ENCODE measurements at regions not wholly inside any gene's neighbourhood (a gene's known extent, or its start where the extent isn't known, plus 50 kb on each side); places are given as distances from the start of the nearest gene placed in this dataset.

- ChIA-PET CTCF (interaction anchor here (0.7 to 1.2 kb wide), 3 partner anchors 19 to 59 kb away, joined by 3 read pairs; no protein-coding TSS in a partner anchor), POLR2A (no interaction called here)
- Histone ChIP-seq H3K4me3 (ENCODE audit: control insufficient read depth in 1 of 7, extremely low read depth in 1 of 7, insufficient read depth in 4 of 7, low read depth in 2 of 7, low read length in 6 of 7) (no peak overlapping the region), H3K36me3 (ENCODE audit: control insufficient read depth in 4 of 4, insufficient read depth in 4 of 4, low read length in 3 of 4) (no peaks in the 10 kb centered on the region), H3K4me1 (ENCODE audit: control extremely low read depth in 1 of 4, control insufficient read depth in 4 of 4, insufficient read depth in 4 of 4, low read length in 3 of 4) (peaks cover 0 to 7% (median 5%) of the 10 kb centered on the region in 4 experiments), H3K27me3 (replicated peaks in 2 of 5; ENCODE audit: control insufficient read depth in 4 of 5, insufficient read depth in 5 of 5, low read length in 4 of 5) (no peaks in the 10 kb centered on the region), H3K27ac (ENCODE audit: insufficient read depth in 1 of 2, low read depth in 1 of 2, low read length in 2 of 2, poor library complexity in 1 of 2, severe bottlenecking in 2 of 2) (no peak overlapping the region), H3K9me3 (ENCODE audit: control extremely low read depth in 1 of 5, control insufficient read depth in 4 of 5, insufficient read depth in 2 of 5, low read depth in 1 of 5, low read length in 4 of 5) (peaks cover 0 to 9% (median 0%) of the 10 kb centered on the region in 5 experiments)
- no CpG with 5 or more reads among the region's 2 CpGs for WGBS (ENCODE audit: insufficient coverage)
- peak; percentile 14 to 84 (median 75) for DNase-seq
These were observed 952.0 kb downstream of the SLITRK5 start for GRCh38 chr13:88623150-88623549.

- no peak for DNase-seq
- Histone ChIP-seq H3K4me1 (ENCODE audit: control extremely low read depth in 1 of 4, control insufficient read depth in 4 of 4, insufficient read depth in 4 of 4, low read length in 3 of 4) (peaks cover 0 to 7% (median 4%) of the 10 kb centered on the region in 4 experiments), H3K27ac (ENCODE audit: insufficient read depth in 1 of 2, low read depth in 1 of 2, low read length in 2 of 2, poor library complexity in 1 of 2, severe bottlenecking in 2 of 2) (no peak overlapping the region), H3K27me3 (replicated peaks in 2 of 5; ENCODE audit: control insufficient read depth in 4 of 5, insufficient read depth in 5 of 5, low read length in 4 of 5) (no peaks in the 10 kb centered on the region), H3K36me3 (ENCODE audit: control insufficient read depth in 4 of 4, insufficient read depth in 4 of 4, low read length in 3 of 4) (no peaks in the 10 kb centered on the region), H3K9me3 (ENCODE audit: control extremely low read depth in 1 of 5, control insufficient read depth in 4 of 5, insufficient read depth in 2 of 5, low read depth in 1 of 5, low read length in 4 of 5) (peaks cover 0 to 9% (median 0%) of the 10 kb centered on the region in 5 experiments), H3K4me3 (ENCODE audit: control insufficient read depth in 1 of 7, extremely low read depth in 1 of 7, insufficient read depth in 4 of 7, low read depth in 2 of 7, low read length in 6 of 7) (no peak overlapping the region)
- WGBS (ENCODE audit: insufficient coverage) = no CpG with 5 or more reads among the region's 3 CpGs
- CTCF ChIA-PET = interaction anchor here (0.5 kb wide), 1 partner anchor 27 kb away, joined by 3 read pairs; no protein-coding TSS in a partner anchor
- POLR2A ChIA-PET = no interaction called here
These were observed 955.9 kb downstream of the SLITRK5 start for GRCh38 chr13:88627071-88627470.

GRCh38 chr13:88628882-88629281 is 957.7 kb downstream of the SLITRK5 start:
- Histone ChIP-seq H3K27me3 (replicated peaks in 2 of 5; ENCODE audit: control insufficient read depth in 4 of 5, insufficient read depth in 5 of 5, low read length in 4 of 5) (no peaks in the 10 kb centered on the region), H3K4me3 (ENCODE audit: control insufficient read depth in 1 of 7, extremely low read depth in 1 of 7, insufficient read depth in 4 of 7, low read depth in 2 of 7, low read length in 6 of 7) (no peak overlapping the region), H3K36me3 (ENCODE audit: control insufficient read depth in 4 of 4, insufficient read depth in 4 of 4, low read length in 3 of 4) (no peaks in the 10 kb centered on the region), H3K9me3 (ENCODE audit: control extremely low read depth in 1 of 5, control insufficient read depth in 4 of 5, insufficient read depth in 2 of 5, low read depth in 1 of 5, low read length in 4 of 5) (peaks cover 0 to 5% (median 0%) of the 10 kb centered on the region in 5 experiments), H3K27ac (ENCODE audit: insufficient read depth in 1 of 2, low read depth in 1 of 2, low read length in 2 of 2, poor library complexity in 1 of 2, severe bottlenecking in 2 of 2) (no peak overlapping the region), H3K4me1 (ENCODE audit: control extremely low read depth in 1 of 4, control insufficient read depth in 4 of 4, insufficient read depth in 4 of 4, low read length in 3 of 4) (no peaks in the 10 kb centered on the region)
- no peak for DNase-seq
- ChIA-PET POLR2A (no interaction called here), CTCF (no interaction called here)
- WGBS (ENCODE audit: insufficient coverage) = no CpG with 5 or more reads among the region's 1 CpG

GRCh38 chr13:88637935-88638334 is 966.8 kb downstream of the SLITRK5 start:
- Histone ChIP-seq H3K36me3 (ENCODE audit: control insufficient read depth in 4 of 4, insufficient read depth in 4 of 4, low read length in 3 of 4) (no peaks in the 10 kb centered on the region), H3K27me3 (replicated peaks in 2 of 5; ENCODE audit: control insufficient read depth in 4 of 5, insufficient read depth in 5 of 5, low read length in 4 of 5) (no peaks in the 10 kb centered on the region), H3K4me1 (ENCODE audit: control extremely low read depth in 1 of 4, control insufficient read depth in 4 of 4, insufficient read depth in 4 of 4, low read length in 3 of 4) (no peaks in the 10 kb centered on the region), H3K9me3 (ENCODE audit: control extremely low read depth in 1 of 5, control insufficient read depth in 4 of 5, insufficient read depth in 2 of 5, low read depth in 1 of 5, low read length in 4 of 5) (peaks cover 0 to 3% (median 0%) of the 10 kb centered on the region in 5 experiments), H3K27ac (ENCODE audit: insufficient read depth in 1 of 2, low read depth in 1 of 2, low read length in 2 of 2, poor library complexity in 1 of 2, severe bottlenecking in 2 of 2) (no peak overlapping the region), H3K4me3 (ENCODE audit: control insufficient read depth in 1 of 7, extremely low read depth in 1 of 7, insufficient read depth in 4 of 7, low read depth in 2 of 7, low read length in 6 of 7) (no peak overlapping the region)
- ChIA-PET CTCF (no interaction called here), POLR2A (no interaction called here)
- no CpG with 5 or more reads among the region's 1 CpG for WGBS (ENCODE audit: insufficient coverage)
- DNase-seq = no peak

- Histone ChIP-seq H3K36me3 (ENCODE audit: control insufficient read depth in 4 of 4, insufficient read depth in 4 of 4, low read length in 3 of 4) (no peaks in the 10 kb centered on the region), H3K27ac (ENCODE audit: insufficient read depth in 1 of 2, low read depth in 1 of 2, low read length in 2 of 2, poor library complexity in 1 of 2, severe bottlenecking in 2 of 2) (no peak overlapping the region), H3K27me3 (replicated peaks in 2 of 5; ENCODE audit: control insufficient read depth in 4 of 5, insufficient read depth in 5 of 5, low read length in 4 of 5) (no peaks in the 10 kb centered on the region), H3K4me1 (ENCODE audit: control extremely low read depth in 1 of 4, control insufficient read depth in 4 of 4, insufficient read depth in 4 of 4, low read length in 3 of 4) (no peaks in the 10 kb centered on the region), H3K9me3 (ENCODE audit: control extremely low read depth in 1 of 5, control insufficient read depth in 4 of 5, insufficient read depth in 2 of 5, low read depth in 1 of 5, low read length in 4 of 5) (peaks cover 0 to 25% (median 11%) of the 10 kb centered on the region in 5 experiments), H3K4me3 (ENCODE audit: control insufficient read depth in 1 of 7, extremely low read depth in 1 of 7, insufficient read depth in 4 of 7, low read depth in 2 of 7, low read length in 6 of 7) (no peak overlapping the region)
- DNase-seq = peak in 1 of 3 donors; percentile 12
- POLR2A ChIA-PET = no interaction called here
- CTCF ChIA-PET = no interaction called here
- WGBS (ENCODE audit: insufficient coverage) = 100% methylated on average over 2 of the region's 2 CpGs
These were observed 972.1 kb downstream of the SLITRK5 start for GRCh38 chr13:88643233-88643632.

GRCh38 chr13:88648598-88649373 is 977.6 kb downstream of the SLITRK5 start:
- Histone ChIP-seq H3K27me3 (replicated peaks in 2 of 5; ENCODE audit: control insufficient read depth in 4 of 5, insufficient read depth in 5 of 5, low read length in 4 of 5) (no peaks in the 10 kb centered on the region), H3K4me3 (ENCODE audit: control insufficient read depth in 1 of 7, extremely low read depth in 1 of 7, insufficient read depth in 4 of 7, low read depth in 2 of 7, low read length in 6 of 7) (no peak overlapping the region), H3K36me3 (ENCODE audit: control insufficient read depth in 4 of 4, insufficient read depth in 4 of 4, low read length in 3 of 4) (no peaks in the 10 kb centered on the region), H3K4me1 (ENCODE audit: control extremely low read depth in 1 of 4, control insufficient read depth in 4 of 4, insufficient read depth in 4 of 4, low read length in 3 of 4) (no peaks in the 10 kb centered on the region), H3K9me3 (ENCODE audit: control extremely low read depth in 1 of 5, control insufficient read depth in 4 of 5, insufficient read depth in 2 of 5, low read depth in 1 of 5, low read length in 4 of 5) (peaks cover 0 to 20% (median 5%) of the 10 kb centered on the region in 5 experiments), H3K27ac (ENCODE audit: insufficient read depth in 1 of 2, low read depth in 1 of 2, low read length in 2 of 2, poor library complexity in 1 of 2, severe bottlenecking in 2 of 2) (no peak overlapping the region)
- POLR2A ChIA-PET = no interaction called here
- CTCF ChIA-PET = interaction anchor here (1.4 kb wide), 1 partner anchor 333 kb away, joined by 3 read pairs; no protein-coding TSS in a partner anchor
- 100% methylated on average over 1 of the region's 2 CpGs for WGBS (ENCODE audit: insufficient coverage)
- DNase-seq = peak; percentile 10 to 47 (median 47)

- peaks cover 0 to 14% (median 4%) of the 10 kb centered on the region in 5 experiments for H3K9me3 ChIP-seq (ENCODE audit: control extremely low read depth in 1 of 5, control insufficient read depth in 4 of 5, insufficient read depth in 2 of 5, low read depth in 1 of 5, low read length in 4 of 5)
- H3K27ac ChIP-seq (ENCODE audit: insufficient read depth in 1 of 2, low read depth in 1 of 2, low read length in 2 of 2, poor library complexity in 1 of 2, severe bottlenecking in 2 of 2) = no peak overlapping the region
- no peaks in the 10 kb centered on the region for H3K4me1 ChIP-seq (ENCODE audit: control extremely low read depth in 1 of 4, control insufficient read depth in 4 of 4, insufficient read depth in 4 of 4, low read length in 3 of 4)
- DNase-seq = peak in 1 of 3 donors; percentile 34
- no peaks in the 10 kb centered on the region for H3K27me3 ChIP-seq (replicated peaks in 2 of 5; ENCODE audit: control insufficient read depth in 4 of 5, insufficient read depth in 5 of 5, low read length in 4 of 5)
- H3K4me3 ChIP-seq (ENCODE audit: control insufficient read depth in 1 of 7, extremely low read depth in 1 of 7, insufficient read depth in 4 of 7, low read depth in 2 of 7, low read length in 6 of 7) = no peak overlapping the region
- CTCF ChIA-PET = no interaction called here
- no peaks in the 10 kb centered on the region for H3K36me3 ChIP-seq (ENCODE audit: control insufficient read depth in 4 of 4, insufficient read depth in 4 of 4, low read length in 3 of 4)
- 50% methylated on average over 2 of the region's 4 CpGs for WGBS (ENCODE audit: insufficient coverage)
- POLR2A ChIA-PET = no interaction called here
These were observed 978.7 kb downstream of the SLITRK5 start for GRCh38 chr13:88649855-88650254.
